Heart right ventricle (tissue), 16 donors: ENCODE measurements at regions not wholly inside any gene's neighbourhood (a gene's known extent, or its start where the extent isn't known, plus 50 kb on each side); places are given as distances from the start of the nearest gene placed in this dataset.

ENCODE experiments used
- ATAC-seq, 8 donors: fragments of 200-7000 bp; cut with Tn5 transposase; one replicate each; pipeline ENCODE4 v1.9.1; 2020; ENCODE audit warnings: mild to moderate bottlenecking in 8 of 8, moderate library complexity in 8 of 8, moderate number of reproducible peaks in 1 of 8
- DNase-seq, 2 donors: peaks; one replicate each; pipeline ENCODE4 v3.0.0-alpha.2; 2020
- H3K27ac ChIP-seq, 10 donors: fragments of 200-600 bp; sonication (generic) in 2 of 10; one replicate each; pipeline versions ENCODE4 v1.5.0 to v1.8.0; 2020 to 2022; ENCODE audit warnings: mild to moderate bottlenecking in 3 of 10
- H3K27me3 ChIP-seq, 7 donors: fragments of 200-600 bp; one replicate each; pipeline ENCODE4 v1.8.0; 2021 to 2022; ENCODE audit warnings: mild to moderate bottlenecking in 2 of 7
- H3K36me3 ChIP-seq, 9 donors: fragments of 200-600 bp; sonication (generic) in 1 of 9; one replicate each; pipeline versions ENCODE4 v1.5.0 to v1.8.0; 2020 to 2022; ENCODE audit warnings: mild to moderate bottlenecking in 2 of 9
- H3K4me1 ChIP-seq, 9 donors: fragments of 200-600 bp; sonication (generic) in 1 of 9; one replicate each; pipeline versions ENCODE4 v1.5.0 to v1.8.0; 2020 to 2022; ENCODE audit warnings: mild to moderate bottlenecking in 4 of 9
- H3K4me3 ChIP-seq, 10 donors: fragments of 200-600 bp; sonication (generic) in 2 of 10; one replicate each; pipeline versions ENCODE4 v1.5.0 to v1.8.0; 2020 to 2022; ENCODE audit warnings: mild to moderate bottlenecking in 7 of 10, moderate library complexity in 2 of 10
- H3K9me3 ChIP-seq, 11 donors: fragments of 200-600 bp in 10 of 11; sonication (generic) in 2 of 11; one replicate each; pipeline versions ENCODE4 v1.5.0 to v1.8.0; 2013 to 2022; ENCODE audit warnings: mild to moderate bottlenecking in 2 of 11, control low read depth in 1 of 11, moderate library complexity in 1 of 11
- WGBS, 2 donors: extraction: QIAGEN DNeasy Blood & Tissue Kit; methylation state at CpG; one replicate each; pipeline ENCODE4 v1.1.7; 2013; ENCODE audit warnings: inconsistent platforms in 1 of 2; 5-methylcytosine and 5-hydroxymethylcytosine counted together
- intact Hi-C, 10 donors: fragments of 100-400 bp; cut with DNase I; formaldehyde crosslinking; loops; one replicate each; pipeline versions ENCODE4 v1.11.1 to v1.14.2; 2022
- TF ChIP-seq, protein P1 (sequence below), 9 donors: fragments of 200-600 bp; sonication (generic) in 2 of 9; IDR thresholded peaks; one replicate each; pipeline versions ENCODE4 v1.5.0 to v1.8.0; 2021 to 2022; ENCODE audit warnings: antibody characterized with exemption in 9 of 9, mild to moderate bottlenecking in 5 of 9, moderate library complexity in 1 of 9
- donor health status: Arrhythmogenic right ventricular cardiomyopathy.
- donor health status: ischemic (EF 13 %, LVEDD 7.1; RV severe dilation, severe dysfunction).
- donor health status: healthy with polysubstance abuse.
- donor health status: DM: no; HTN: yes; CAD: no.
- donor health status: DM: no; HTN: no; CAD: no.
- donor health status: ischemic (EF 25% LVEDD 6.9; RV normal size, moderate dysfunction).
- donor health status: ischemic (EF 25% LVEDD 5.7; RV mildly dilated, moderate dysfunction).
- donor health status: healthy.
- donor health status: DM: yes; HTN: yes; CAD: no.
- donor health status: Ischemic cardiomyopathy.
- donor health status: ischemic (EF 35%, LVEDD 5.7; RV mildly dilated, moderate dysfunction).
- donor health status: nonischemic (EF 11% LVEDD 7.7; RV severe dilation, severe dysfunction).
- donor health status: DM: yes; HTN: yes; CAD: no.
- donor health status: PGD.
- donor health status: ischemic (EF 29% LVEDD 5.4; RV normal size, mild dysfunction).
- donor health status: nonischemic (EF 23%, LVEDD 6.1; RV moderate dilation, normal function).

DNA sequence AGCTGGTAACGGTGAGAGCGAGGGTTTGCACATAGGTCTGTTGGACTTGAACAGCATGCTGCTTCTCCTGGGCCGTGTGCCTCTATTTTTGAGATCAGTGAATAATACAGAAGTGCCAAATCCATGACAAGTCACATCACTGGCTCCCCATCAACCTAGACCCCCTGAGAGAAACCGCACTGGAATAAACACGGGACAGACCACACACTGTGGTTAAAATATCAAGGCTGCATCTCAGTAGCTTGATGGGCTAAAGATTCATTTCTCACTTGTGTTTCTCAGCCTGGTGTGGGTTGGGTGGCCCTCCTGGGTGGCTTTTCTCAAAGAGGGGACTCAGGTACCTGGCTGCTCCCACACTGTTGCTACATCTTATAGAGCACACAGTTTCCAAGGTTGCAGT is 191.0 kb downstream of the DICER1 start:
- 60 to 71% methylated on average over 5 of the region's 5 CpGs for WGBS, 2 donors
- ATAC-seq = no peak
- no peak overlapping the region for H3K27ac ChIP-seq
- no peaks in the 10 kb centered on the region for H3K36me3 ChIP-seq
- DNase-seq = no peak
- H3K9me3 ChIP-seq = peaks cover 0 to 10% (median 0%) of the 10 kb centered on the region in 11 donors
- H3K27me3 ChIP-seq = peaks cover 0 to 27% (median 15%) of the 10 kb centered on the region in 7 donors
- H3K4me3 ChIP-seq = no peak overlapping the region
- intact Hi-C loops = no loop called here
- TF ChIP-seq, protein P1, sequence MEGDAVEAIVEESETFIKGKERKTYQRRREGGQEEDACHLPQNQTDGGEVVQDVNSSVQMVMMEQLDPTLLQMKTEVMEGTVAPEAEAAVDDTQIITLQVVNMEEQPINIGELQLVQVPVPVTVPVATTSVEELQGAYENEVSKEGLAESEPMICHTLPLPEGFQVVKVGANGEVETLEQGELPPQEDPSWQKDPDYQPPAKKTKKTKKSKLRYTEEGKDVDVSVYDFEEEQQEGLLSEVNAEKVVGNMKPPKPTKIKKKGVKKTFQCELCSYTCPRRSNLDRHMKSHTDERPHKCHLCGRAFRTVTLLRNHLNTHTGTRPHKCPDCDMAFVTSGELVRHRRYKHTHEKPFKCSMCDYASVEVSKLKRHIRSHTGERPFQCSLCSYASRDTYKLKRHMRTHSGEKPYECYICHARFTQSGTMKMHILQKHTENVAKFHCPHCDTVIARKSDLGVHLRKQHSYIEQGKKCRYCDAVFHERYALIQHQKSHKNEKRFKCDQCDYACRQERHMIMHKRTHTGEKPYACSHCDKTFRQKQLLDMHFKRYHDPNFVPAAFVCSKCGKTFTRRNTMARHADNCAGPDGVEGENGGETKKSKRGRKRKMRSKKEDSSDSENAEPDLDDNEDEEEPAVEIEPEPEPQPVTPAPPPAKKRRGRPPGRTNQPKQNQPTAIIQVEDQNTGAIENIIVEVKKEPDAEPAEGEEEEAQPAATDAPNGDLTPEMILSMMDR (IDR thresholded peaks at IDR 0.05) = no peak
- H3K4me1 ChIP-seq = peaks cover 0 to 9% (median 0%) of the 10 kb centered on the region in 9 donors

DNA sequence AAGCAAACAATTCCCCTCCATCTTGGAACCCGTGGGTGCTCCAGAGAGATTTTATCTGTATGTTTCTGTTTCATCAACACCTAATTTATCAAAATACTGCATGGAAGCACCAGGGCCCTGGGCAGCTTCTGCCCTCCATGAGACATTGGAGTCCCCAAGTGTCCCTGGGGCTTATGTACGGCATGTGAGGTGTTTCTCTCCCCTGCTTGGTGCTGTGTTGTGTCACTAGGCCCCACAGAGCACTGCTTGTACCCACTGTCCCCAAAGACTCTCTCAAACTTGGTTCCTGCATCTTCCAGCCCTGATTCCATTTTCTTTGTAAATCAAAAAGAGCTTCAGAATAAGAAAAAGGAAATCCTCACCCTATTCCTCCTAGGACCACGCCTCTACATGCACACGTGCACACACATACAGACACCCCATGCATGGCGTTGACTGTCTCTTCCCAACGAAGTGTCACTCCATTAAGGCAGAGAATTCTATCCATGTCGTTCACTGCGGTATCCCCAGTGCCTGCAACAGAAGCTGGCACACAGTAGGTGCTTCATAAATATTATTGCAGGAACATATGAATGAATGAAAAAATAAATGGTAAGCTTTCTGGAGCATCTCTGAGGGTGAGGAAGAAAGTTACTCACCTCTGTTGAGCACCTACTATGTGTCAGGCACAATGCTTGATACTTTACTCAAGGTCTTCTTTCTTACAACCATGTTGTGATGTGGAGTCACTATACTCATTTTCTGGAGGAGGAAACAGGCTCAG is 191.6 kb downstream of the DICER1 start:
- WGBS, 2 donors = 88 to 90% methylated on average over 8 of the region's 8 CpGs
- Histone ChIP-seq H3K9me3 (peaks cover 0 to 4% (median 0%) of the 10 kb centered on the region in 11 donors), H3K27me3 (peaks cover 0 to 33% (median 21%) of the 10 kb centered on the region in 7 donors), H3K27ac (no peak overlapping the region), H3K36me3 (no peaks in the 10 kb centered on the region), H3K4me1 (peaks cover 0 to 7% (median 0%) of the 10 kb centered on the region in 9 donors), H3K4me3 (no peak overlapping the region)
- ATAC-seq (no peak), DNase-seq (no peak)
- TF ChIP-seq, protein P1 (IDR thresholded peaks at IDR 0.05) = no peak
- intact Hi-C loops = no loop called here

DNA sequence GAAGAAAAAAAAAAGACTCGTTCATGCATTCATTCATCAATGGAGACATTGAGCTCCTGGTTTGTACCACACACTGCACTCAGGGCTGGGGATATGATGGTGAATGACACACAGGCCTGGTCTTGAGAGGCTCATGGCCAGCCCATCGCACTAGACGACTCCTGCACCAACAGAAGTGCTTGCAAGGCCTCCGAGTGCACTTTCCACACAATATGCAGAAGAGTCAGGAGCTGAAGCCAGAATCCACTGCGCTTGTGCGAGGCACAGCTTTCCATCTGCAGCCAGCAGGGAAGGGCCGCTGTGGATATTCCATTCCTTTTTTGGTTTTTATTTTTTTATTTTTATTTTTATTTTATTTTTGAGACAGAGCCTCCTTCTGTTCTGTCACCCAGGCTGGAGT is 192.4 kb downstream of the DICER1 start:
- ATAC-seq (no peak), DNase-seq (no peak)
- H3K27ac ChIP-seq = no peak overlapping the region
- H3K4me3 ChIP-seq = no peak overlapping the region
- TF ChIP-seq, protein P1 (IDR thresholded peaks at IDR 0.05) = no peak
- H3K27me3 ChIP-seq = peaks cover 0 to 39% (median 29%) of the 10 kb centered on the region in 7 donors
- intact Hi-C loops = no loop called here
- no peaks in the 10 kb centered on the region for H3K36me3 ChIP-seq
- WGBS, 2 donors = 85 to 87% methylated on average over 7 of the region's 7 CpGs
- peaks cover 0 to 15% (median 0%) of the 10 kb centered on the region in 9 donors for H3K4me1 ChIP-seq
- H3K9me3 ChIP-seq = no peaks in the 10 kb centered on the region

DNA sequence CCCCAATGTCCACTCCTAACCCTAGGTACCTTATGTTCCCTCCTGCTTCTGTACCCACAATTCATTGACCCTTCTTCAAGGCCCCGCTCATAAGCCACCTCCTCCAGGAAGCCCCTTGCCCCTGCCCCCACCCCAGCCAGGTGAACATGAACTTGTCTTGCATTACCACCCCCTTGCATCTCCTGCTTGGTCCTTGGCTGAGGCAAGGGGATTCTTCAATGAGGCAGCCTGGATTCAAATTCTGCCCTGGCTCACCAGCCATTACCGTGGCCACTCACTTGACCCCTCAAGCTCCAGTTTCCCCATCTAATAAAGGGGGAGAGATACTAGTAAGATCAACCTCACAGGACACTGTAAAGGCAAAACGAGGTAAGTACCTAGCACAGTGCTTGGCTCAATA is 193.1 kb downstream of the DICER1 start:
- no peak overlapping the region for H3K4me3 ChIP-seq
- 83 to 94% methylated on average over 3 of the region's 3 CpGs for WGBS, 2 donors
- no peak for ATAC-seq
- no peak overlapping the region for H3K27ac ChIP-seq
- intact Hi-C loops = no loop called here
- H3K9me3 ChIP-seq = no peaks in the 10 kb centered on the region
- TF ChIP-seq, protein P1 (IDR thresholded peaks at IDR 0.05) = no peak
- peaks cover 0 to 19% (median 0%) of the 10 kb centered on the region in 9 donors for H3K4me1 ChIP-seq
- H3K36me3 ChIP-seq = no peaks in the 10 kb centered on the region
- H3K27me3 ChIP-seq = peaks cover 0 to 47% (median 33%) of the 10 kb centered on the region in 7 donors
- no peak for DNase-seq
